ENCODE measurements at regions not wholly inside any gene's neighbourhood (a gene's known extent, or its start where the extent isn't known, plus 50 kb on each side); places are given as distances from the start of the nearest gene placed in this dataset.
A peak's percentile ranks its signal among the peaks of the same experiment; 100 is the strongest.

DNA sequence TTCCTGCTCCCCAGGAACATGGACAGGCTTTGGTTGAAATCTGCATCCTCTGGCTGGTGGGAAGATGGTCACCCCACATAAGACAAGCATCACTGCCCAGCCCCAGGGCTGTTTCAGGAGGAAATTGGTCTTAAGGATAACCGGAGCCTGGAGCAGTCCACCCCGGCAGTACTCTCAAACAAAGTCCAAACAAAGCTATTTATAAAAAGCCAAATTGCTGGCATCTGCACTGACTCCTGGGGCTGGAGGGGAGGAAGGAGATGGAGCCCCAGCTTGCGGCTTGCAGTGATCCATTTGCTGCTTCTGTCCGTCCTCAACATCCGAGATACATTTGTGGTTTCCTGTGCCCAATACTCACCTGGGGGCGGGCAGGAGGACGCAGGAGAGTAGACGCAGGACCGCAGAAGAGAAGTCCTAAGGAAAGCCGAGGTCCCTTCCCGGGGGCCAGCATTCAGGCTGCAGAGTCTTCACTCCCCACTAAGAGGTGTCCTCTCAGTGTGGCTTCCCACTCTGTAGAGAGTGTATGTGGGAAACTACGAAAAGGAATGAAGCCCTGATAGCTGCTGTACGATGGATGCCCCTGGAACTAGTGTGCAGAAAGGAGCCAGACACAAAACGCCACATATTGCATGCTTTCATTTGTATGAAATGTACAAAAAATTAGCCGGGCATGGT lies 107.3 kb upstream of the FGF3 start:
- TF ChIP-seq, protein P1, sequence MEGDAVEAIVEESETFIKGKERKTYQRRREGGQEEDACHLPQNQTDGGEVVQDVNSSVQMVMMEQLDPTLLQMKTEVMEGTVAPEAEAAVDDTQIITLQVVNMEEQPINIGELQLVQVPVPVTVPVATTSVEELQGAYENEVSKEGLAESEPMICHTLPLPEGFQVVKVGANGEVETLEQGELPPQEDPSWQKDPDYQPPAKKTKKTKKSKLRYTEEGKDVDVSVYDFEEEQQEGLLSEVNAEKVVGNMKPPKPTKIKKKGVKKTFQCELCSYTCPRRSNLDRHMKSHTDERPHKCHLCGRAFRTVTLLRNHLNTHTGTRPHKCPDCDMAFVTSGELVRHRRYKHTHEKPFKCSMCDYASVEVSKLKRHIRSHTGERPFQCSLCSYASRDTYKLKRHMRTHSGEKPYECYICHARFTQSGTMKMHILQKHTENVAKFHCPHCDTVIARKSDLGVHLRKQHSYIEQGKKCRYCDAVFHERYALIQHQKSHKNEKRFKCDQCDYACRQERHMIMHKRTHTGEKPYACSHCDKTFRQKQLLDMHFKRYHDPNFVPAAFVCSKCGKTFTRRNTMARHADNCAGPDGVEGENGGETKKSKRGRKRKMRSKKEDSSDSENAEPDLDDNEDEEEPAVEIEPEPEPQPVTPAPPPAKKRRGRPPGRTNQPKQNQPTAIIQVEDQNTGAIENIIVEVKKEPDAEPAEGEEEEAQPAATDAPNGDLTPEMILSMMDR (IDR thresholded peaks at IDR 0.05; ENCODE audit: low read depth, low read length): 0 out of 2 replicates have a peak, but pooled peaks have one; percentile 5
- Histone ChIP-seq H3K4me3 (ENCODE audit: low read depth, low read length) (no peak overlapping the region), H3K27me3 (ENCODE audit: control insufficient read depth, insufficient read depth, low read length) (peaks cover 32% of the 10 kb centered on the region), H3K27ac (ENCODE audit: low read depth, low read length) (no peak overlapping the region), H3K9me3 (ENCODE audit: control insufficient read depth, insufficient read depth, low read length) (peaks cover 10% of the 10 kb centered on the region)
- POLR2A ChIA-PET: no interaction called here
- no peak for DNase-seq (ENCODE audit: low read depth, low spot score)
- CTCF ChIA-PET: interaction anchor here (1.4 to 1.9 kb wide), 2 partner anchors 12 to 16 kb away, joined by 3 to 5 read pairs; no protein-coding TSS in a partner anchor

DNA sequence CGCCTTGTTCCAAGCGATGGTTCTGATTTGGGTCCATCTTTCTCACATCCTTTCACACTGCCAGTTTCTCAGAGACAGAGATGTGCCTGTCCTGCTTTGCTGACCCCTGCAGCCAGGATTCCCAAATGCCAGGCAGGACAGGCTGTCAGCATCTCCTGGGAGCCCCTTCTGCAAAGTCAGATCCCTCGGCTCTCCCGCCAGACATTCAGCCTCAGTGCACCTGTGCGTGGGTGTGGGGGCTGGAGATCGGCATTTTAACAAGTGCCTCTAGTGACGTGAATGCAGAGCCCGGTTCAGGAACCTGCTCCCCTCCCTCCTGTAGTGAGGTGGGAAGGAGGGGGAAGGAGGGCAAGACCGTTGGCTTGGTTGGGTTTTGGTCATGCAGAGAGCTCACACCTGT lies 108.9 kb upstream of the FGF3 start:
- peaks cover 39% of the 10 kb centered on the region for H3K27me3 ChIP-seq (ENCODE audit: control insufficient read depth, insufficient read depth, low read length)
- TF ChIP-seq, protein P1 (IDR thresholded peaks at IDR 0.05; ENCODE audit: low read depth, low read length): no peak
- POLR2A ChIA-PET: no interaction called here
- no peak overlapping the region for H3K4me3 ChIP-seq (ENCODE audit: low read depth, low read length)
- DNase-seq (ENCODE audit: low read depth, low spot score): no peak
- no peak overlapping the region for H3K27ac ChIP-seq (ENCODE audit: low read depth, low read length)
- CTCF ChIA-PET: interaction anchor here (0.6 to 2.8 kb wide), 3 partner anchors 10 to 270 kb away, joined by 3 to 15 read pairs (median 6); no protein-coding TSS in a partner anchor
- peaks cover 10% of the 10 kb centered on the region for H3K9me3 ChIP-seq (ENCODE audit: control insufficient read depth, insufficient read depth, low read length)

DNA sequence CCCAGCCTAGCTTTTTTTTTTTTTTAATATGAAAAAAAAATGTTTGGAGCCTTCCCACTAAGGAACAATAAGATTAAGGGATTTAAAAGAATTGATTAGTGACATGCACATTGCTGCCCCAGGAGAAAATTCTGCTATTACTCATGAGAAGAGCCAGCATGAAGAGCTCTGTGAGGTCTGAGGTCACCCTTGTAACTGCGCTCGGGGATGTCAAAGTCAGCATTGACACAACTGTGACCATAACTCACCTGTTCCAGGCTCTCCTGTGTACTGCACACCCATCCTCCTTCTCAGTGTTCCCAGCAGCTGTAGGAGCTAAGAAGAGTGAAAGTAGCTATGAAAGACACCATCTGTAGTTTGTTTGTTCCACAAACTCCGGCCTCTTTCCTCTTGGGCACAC lies 109.8 kb upstream of the FGF3 start:
- TF ChIP-seq, protein P1 (IDR thresholded peaks at IDR 0.05; ENCODE audit: low read depth, low read length): no peak
- POLR2A ChIA-PET: no interaction called here

DNA sequence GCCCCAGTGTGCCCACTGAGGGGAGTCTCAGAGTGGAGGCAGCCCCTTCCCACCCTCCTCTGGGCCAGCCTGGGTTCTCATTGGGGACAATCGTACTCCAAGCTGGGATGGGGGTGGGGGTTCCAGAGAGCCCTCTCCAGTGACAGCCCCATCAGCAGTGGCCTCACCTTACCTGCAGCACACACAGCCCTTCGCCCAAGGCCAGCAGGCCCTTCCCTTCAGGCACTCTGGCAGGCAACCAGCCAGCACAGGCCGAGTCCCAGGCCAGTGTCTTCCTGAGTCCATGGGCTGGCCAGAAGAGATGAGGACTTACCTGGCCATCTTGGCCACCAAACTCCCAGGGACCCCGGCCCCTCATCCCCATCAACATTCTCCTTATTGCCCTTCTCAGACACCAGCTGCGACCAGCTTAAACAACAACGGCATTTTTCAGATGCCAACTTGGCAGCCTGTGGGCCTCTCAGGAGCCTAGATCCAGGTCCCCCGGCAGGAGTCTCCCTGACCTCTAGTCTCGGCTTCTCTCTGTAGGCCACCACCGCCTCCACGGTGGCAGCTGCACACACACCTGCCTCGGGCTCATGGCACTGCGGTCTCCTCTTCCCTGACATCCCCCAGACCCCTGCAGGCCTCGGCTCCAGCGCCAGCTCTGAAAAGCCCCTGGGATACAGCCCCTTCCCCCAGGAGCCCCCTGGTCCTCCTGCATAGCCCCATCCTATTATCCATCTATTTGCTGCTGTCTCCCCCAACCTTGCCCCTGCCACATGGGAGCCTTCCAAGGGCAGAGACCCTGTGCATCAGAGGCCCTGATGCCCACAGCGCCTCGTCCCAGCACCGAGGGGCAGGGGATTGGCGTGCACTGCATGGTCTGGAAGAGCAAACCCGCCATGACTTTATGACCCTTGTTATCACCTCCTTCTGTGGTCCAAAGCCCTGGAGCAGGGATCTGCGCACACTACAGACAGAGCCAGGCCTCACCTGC lies 111.2 kb upstream of the FGF3 start:
- Histone ChIP-seq H3K9me3 (ENCODE audit: control insufficient read depth, insufficient read depth, low read length) (peaks cover 10% of the 10 kb centered on the region), H3K27me3 (ENCODE audit: control insufficient read depth, insufficient read depth, low read length) (peaks cover 35% of the 10 kb centered on the region), H3K4me3 (ENCODE audit: low read depth, low read length) (no peak overlapping the region), H3K27ac (ENCODE audit: low read depth, low read length) (no peak overlapping the region)
- POLR2A ChIA-PET: no interaction called here
- CTCF ChIA-PET: interaction anchor here (2.8 kb wide), 1 partner anchor 12 kb away, joined by 15 read pairs; no protein-coding TSS in a partner anchor
- no peak for DNase-seq (ENCODE audit: low read depth, low spot score)
- TF ChIP-seq, protein P1 (IDR thresholded peaks at IDR 0.05; ENCODE audit: low read depth, low read length): no peak

More for the DNA sequence above, 109.8 kb upstream of the FGF3 start:
- peaks cover 10% of the 10 kb centered on the region for H3K9me3 ChIP-seq (ENCODE audit: control insufficient read depth, insufficient read depth, low read length)
- CTCF ChIA-PET: interaction anchor here (0.6 to 2.8 kb wide), 3 partner anchors 10 to 269 kb away, joined by 3 to 15 read pairs (median 6); no protein-coding TSS in a partner anchor
- H3K27ac ChIP-seq (ENCODE audit: low read depth, low read length): no peak overlapping the region
- no peak overlapping the region for H3K4me3 ChIP-seq (ENCODE audit: low read depth, low read length)
- no peak for DNase-seq (ENCODE audit: low read depth, low spot score)
- peaks cover 38% of the 10 kb centered on the region for H3K27me3 ChIP-seq (ENCODE audit: control insufficient read depth, insufficient read depth, low read length)

All from AG04450 (cell line).